Mammary epithelial cell (primary cell): ENCODE measurements at regions not wholly inside any gene's neighbourhood (a gene's known extent, or its start where the extent isn't known, plus 50 kb on each side); places are given as distances from the start of the nearest gene placed in this dataset.

Experiments used
- EZH2 ChIP-seq: IDR thresholded peaks from 2 replicates; pipeline ENCODE4 v1.6.1; 2012; ENCODE audit warnings: low read length, inconsistent platforms, borderline replicate concordance
- TF ChIP-seq, protein P1 (sequence below), 2 donors: IDR thresholded peaks in 1 of 2; conservative IDR thresholded peaks in 1 of 2; 2 replicates each; pipeline ENCODE4 v1.5.1; 2011 to 2012; ENCODE audit warnings: inconsistent platforms in 2 of 2, low read length in 2 of 2, mild to moderate bottlenecking in 2 of 2, control low read depth in 1 of 2, low read depth in 1 of 2; ENCODE audit not compliant: insufficient read depth in 1 of 2; ENCODE audit errors: extremely low read depth in 1 of 2

- TF ChIP-seq, protein P1, sequence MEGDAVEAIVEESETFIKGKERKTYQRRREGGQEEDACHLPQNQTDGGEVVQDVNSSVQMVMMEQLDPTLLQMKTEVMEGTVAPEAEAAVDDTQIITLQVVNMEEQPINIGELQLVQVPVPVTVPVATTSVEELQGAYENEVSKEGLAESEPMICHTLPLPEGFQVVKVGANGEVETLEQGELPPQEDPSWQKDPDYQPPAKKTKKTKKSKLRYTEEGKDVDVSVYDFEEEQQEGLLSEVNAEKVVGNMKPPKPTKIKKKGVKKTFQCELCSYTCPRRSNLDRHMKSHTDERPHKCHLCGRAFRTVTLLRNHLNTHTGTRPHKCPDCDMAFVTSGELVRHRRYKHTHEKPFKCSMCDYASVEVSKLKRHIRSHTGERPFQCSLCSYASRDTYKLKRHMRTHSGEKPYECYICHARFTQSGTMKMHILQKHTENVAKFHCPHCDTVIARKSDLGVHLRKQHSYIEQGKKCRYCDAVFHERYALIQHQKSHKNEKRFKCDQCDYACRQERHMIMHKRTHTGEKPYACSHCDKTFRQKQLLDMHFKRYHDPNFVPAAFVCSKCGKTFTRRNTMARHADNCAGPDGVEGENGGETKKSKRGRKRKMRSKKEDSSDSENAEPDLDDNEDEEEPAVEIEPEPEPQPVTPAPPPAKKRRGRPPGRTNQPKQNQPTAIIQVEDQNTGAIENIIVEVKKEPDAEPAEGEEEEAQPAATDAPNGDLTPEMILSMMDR (conservative IDR thresholded peaks at IDR 0.05 in 1 of 2, IDR thresholded peaks at IDR 0.05 in 1 of 2; ENCODE audit: extremely low read depth in 1 of 2, insufficient read depth in 1 of 2, low read depth in 1 of 2, low read length in 2 of 2), result no peak
- no peak for TF ChIP-seq EZH2
These were observed 94.5 kb upstream of the GRIN2B start for GRCh38 chr12:14075797-14076393.
